Psoas muscle (tissue), 7 donors: ENCODE measurements at regions not wholly inside any gene's neighbourhood (a gene's known extent, or its start where the extent isn't known, plus 50 kb on each side); places are given as distances from the start of the nearest gene placed in this dataset.

ENCODE experiments used
- ATAC-seq, 4 donors: fragments of 200-7000 bp; cut with Tn5 transposase; one replicate each; pipeline ENCODE4 v1.9.1; 2020; ENCODE audit warnings: moderate library complexity in 3 of 4, mild to moderate bottlenecking in 2 of 4
- DNase-seq, 2 donors: peaks; one replicate each; pipeline ENCODE4 v3.0.0-alpha.2; 2020
- H3K27ac ChIP-seq: fragments of 200-600 bp; one replicate; pipeline ENCODE4 v1.8.0; 2022
- H3K27me3 ChIP-seq, 3 donors: fragments of 200-600 bp in 1 of 3; one replicate each; pipeline versions ENCODE4 v1.6.1 to v1.8.0; 2013 to 2022; ENCODE audit warnings: low read length in 2 of 3, mild to moderate bottlenecking in 2 of 3, moderate library complexity in 1 of 3; ENCODE audit not compliant: insufficient read depth in 3 of 3
- H3K36me3 ChIP-seq, 2 donors: fragments of 200-600 bp in 1 of 2; one replicate each; pipeline versions ENCODE4 v1.6.1 to v1.8.0; 2013 to 2022; ENCODE audit warnings: low read depth in 1 of 2, mild to moderate bottlenecking in 1 of 2, moderate library complexity in 1 of 2; ENCODE audit not compliant: insufficient read depth in 1 of 2
- H3K4me1 ChIP-seq: fragments of 200-600 bp; one replicate; pipeline ENCODE4 v1.8.0; 2022
- H3K4me3 ChIP-seq: fragments of 200-600 bp; one replicate; pipeline ENCODE4 v1.8.0; 2022; ENCODE audit warnings: mild to moderate bottlenecking
- H3K9me3 ChIP-seq: fragments of 200-600 bp; one replicate; pipeline ENCODE4 v1.8.0; 2022
- WGBS, 3 donors: extraction: QIAGEN DNeasy Blood & Tissue Kit; methylation state at CpG; one replicate each; pipeline versions ENCODE4 v1.1.6 to v1.1.7; 2013; 5-methylcytosine and 5-hydroxymethylcytosine counted together
- intact Hi-C, 2 donors: fragments of 100-400 bp; cut with DNase I; formaldehyde crosslinking; loops; one replicate each; pipeline versions ENCODE4 v1.11.0 to v1.14.2; 2022
- TF ChIP-seq, protein P1 (sequence below): fragments of 200-600 bp; IDR thresholded peaks from one replicate; pipeline ENCODE4 v1.8.0; 2022; ENCODE audit warnings: antibody characterized with exemption
- donor health status: healthy with polysubstance abuse.
- donor health status: DM: no; HTN: no; CAD: no; lungs with moderate emphysema.
- donor health status: Bipolar disorder and iron deficiency.
- donor health status: healthy.
- donor health status: DM: yes; HTN: yes; CAD: no.
- donor health status: DM: no; HTN: no; CAD: no.
- donor health status: DM: yes; HTN: yes; CAD: no.

GRCh38 chr14:87005280-87005679 lies 987.7 kb downstream of the GALC start:
- DNase-seq, result no peak
- no peaks in the 10 kb centered on the region for H3K4me1 ChIP-seq
- intact Hi-C loops, result no loop called here
- ATAC-seq, result no peak
- no peaks in the 10 kb centered on the region for H3K9me3 ChIP-seq
- no peaks in the 10 kb centered on the region for H3K27me3 ChIP-seq
- H3K36me3 ChIP-seq, result no peaks in the 10 kb centered on the region
- TF ChIP-seq, protein P1, sequence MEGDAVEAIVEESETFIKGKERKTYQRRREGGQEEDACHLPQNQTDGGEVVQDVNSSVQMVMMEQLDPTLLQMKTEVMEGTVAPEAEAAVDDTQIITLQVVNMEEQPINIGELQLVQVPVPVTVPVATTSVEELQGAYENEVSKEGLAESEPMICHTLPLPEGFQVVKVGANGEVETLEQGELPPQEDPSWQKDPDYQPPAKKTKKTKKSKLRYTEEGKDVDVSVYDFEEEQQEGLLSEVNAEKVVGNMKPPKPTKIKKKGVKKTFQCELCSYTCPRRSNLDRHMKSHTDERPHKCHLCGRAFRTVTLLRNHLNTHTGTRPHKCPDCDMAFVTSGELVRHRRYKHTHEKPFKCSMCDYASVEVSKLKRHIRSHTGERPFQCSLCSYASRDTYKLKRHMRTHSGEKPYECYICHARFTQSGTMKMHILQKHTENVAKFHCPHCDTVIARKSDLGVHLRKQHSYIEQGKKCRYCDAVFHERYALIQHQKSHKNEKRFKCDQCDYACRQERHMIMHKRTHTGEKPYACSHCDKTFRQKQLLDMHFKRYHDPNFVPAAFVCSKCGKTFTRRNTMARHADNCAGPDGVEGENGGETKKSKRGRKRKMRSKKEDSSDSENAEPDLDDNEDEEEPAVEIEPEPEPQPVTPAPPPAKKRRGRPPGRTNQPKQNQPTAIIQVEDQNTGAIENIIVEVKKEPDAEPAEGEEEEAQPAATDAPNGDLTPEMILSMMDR, result no peak
- no peak overlapping the region for H3K4me3 ChIP-seq
- no peak overlapping the region for H3K27ac ChIP-seq
- WGBS, 3 donors, result 51 to 67% (median 56%) methylated on average over 4 of the region's 4 CpGs

- Histone ChIP-seq H3K9me3 (no peaks in the 10 kb centered on the region), H3K27ac (no peak overlapping the region), H3K36me3 (no peaks in the 10 kb centered on the region), H3K4me1 (no peaks in the 10 kb centered on the region), H3K4me3 (no peak overlapping the region), H3K27me3 (no peaks in the 10 kb centered on the region)
- DNase-seq (no peak), ATAC-seq (no peak)
- WGBS, 3 donors, result 36 to 43% (median 38%) methylated on average over 2 of the region's 2 CpGs
- TF ChIP-seq, protein P1, result no peak
- intact Hi-C loops, result no loop called here
Observed at GRCh38 chr14:87002776-87003175, 990.2 kb downstream of the GALC start.

DNA sequence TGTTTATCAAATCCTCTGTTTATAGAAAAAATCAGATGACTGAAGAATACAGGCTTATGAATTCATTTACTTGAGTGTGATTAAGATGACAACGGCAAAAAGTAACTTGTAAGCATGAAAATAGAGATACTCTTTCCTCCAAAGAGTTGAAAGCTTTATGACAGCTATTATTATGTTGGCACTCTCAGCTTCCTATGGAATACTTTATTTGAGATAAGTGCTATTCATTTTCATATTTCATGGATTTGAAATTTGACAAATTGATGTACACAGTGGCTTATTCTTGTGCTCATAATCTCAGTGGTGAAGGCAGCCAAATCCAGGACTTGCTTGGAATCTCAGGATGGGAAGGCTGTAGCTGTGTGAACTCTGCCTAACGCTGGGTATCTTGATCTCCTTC lies 991.6 kb downstream of the GALC start:
- WGBS, 3 donors, result 25 to 45% (median 32%) methylated on average over 2 of the region's 2 CpGs

GRCh38 chr14:87000081-87000480 lies 992.9 kb downstream of the GALC start:
- ATAC-seq, result no peak
- TF ChIP-seq, protein P1, result no peak
- H3K27me3 ChIP-seq, result no peaks in the 10 kb centered on the region
- no peaks in the 10 kb centered on the region for H3K4me1 ChIP-seq
- H3K4me3 ChIP-seq, result no peak overlapping the region
- intact Hi-C loops, result no loop called here
- no peaks in the 10 kb centered on the region for H3K9me3 ChIP-seq
- WGBS, 3 donors, result 52 to 66% (median 64%) methylated on average over 4 of the region's 4 CpGs
- no peak overlapping the region for H3K27ac ChIP-seq
- no peak for DNase-seq
- H3K36me3 ChIP-seq, result no peaks in the 10 kb centered on the region

More for the DNA sequence above, 991.6 kb downstream of the GALC start:
- Histone ChIP-seq H3K4me1 (no peaks in the 10 kb centered on the region), H3K36me3 (no peaks in the 10 kb centered on the region), H3K27me3 (no peaks in the 10 kb centered on the region), H3K9me3 (no peaks in the 10 kb centered on the region), H3K4me3 (no peak overlapping the region), H3K27ac (no peak overlapping the region)
- TF ChIP-seq, protein P1, result no peak
- no peak for ATAC-seq
- DNase-seq, result no peak
- intact Hi-C loops, result no loop called here

DNA sequence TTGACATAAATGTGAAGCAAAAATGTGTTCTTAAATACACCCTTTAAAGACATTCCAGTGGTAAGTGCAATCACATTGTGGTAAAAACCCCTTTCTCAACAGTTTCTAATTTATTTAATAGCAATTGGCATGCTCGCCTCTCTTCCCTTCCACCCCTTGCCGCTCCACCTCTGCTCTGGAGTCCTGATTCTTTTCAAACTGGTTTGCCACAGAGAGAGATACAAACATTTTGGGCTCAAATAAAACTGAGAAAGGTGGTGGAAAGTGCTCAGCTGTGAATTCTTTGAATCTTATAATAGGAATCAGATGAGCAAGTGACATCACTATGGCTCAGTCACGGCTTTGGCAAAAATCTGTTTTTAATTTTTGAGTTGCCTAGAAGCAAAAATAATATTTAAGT lies 993.9 kb downstream of the GALC start:
- WGBS, 3 donors, result 77 to 83% (median 82%) methylated on average over 3 of the region's 3 CpGs
- Histone ChIP-seq H3K4me1 (no peaks in the 10 kb centered on the region), H3K36me3 (no peaks in the 10 kb centered on the region), H3K27ac (no peak overlapping the region), H3K27me3 (no peaks in the 10 kb centered on the region), H3K4me3 (no peak overlapping the region), H3K9me3 (no peaks in the 10 kb centered on the region)
- DNase-seq, result no peak
- no peak for ATAC-seq
- TF ChIP-seq, protein P1, result no peak
- intact Hi-C loops, result no loop called here
